Activated CD8-positive, alpha-beta memory T cell treated with anti-CD3 and anti-CD28 coated beads, Interleukin-2, amount 50 U/mL, for 24 hours (primary cell): ENCODE measurements at regions not wholly inside any gene's neighbourhood (a gene's known extent, or its start where the extent isn't known, plus 50 kb on each side); places are given as distances from the start of the nearest gene placed in this dataset.
"Not testable (repeated sequence)": the region's sequence is repeated elsewhere in the genome, so short reads cannot be mapped to it uniquely, and the experiment has no call there.

Experiments used
- DNase-seq: peaks from one replicate; pipeline ENCODE4 v3.0.0-alpha.2; 2020; ENCODE audit errors: extremely low read depth

GRCh38 chr2:16037808-16038457 is 97.6 kb downstream of the MYCN start:
- DNase-seq: no peak

DNA sequence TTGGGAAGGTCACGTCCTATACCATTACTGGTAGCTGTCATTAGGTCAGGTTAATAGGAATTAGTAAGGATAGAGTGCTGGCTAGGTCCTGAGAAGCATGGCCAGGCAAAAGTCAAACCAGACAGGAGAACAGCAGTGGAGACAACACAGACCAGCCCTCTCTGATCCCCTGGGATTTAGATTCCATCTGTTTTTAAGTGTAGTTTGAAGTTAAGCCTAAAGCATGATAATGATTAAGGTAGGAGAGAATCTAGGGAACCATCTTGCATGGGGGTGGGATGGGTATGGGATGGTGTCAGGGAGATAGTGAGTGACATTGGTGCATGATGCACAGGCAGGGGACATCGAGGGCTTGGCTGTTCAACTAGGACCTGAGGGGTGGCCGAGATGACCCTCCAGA is 96.6 kb downstream of the MYCN start:
- no peak for DNase-seq

- no peak for DNase-seq
These were observed 95.7 kb downstream of the MYCN start for GRCh38 chr2:16035747-16036745.

- no peak for DNase-seq
These were observed 94.8 kb downstream of the MYCN start for GRCh38 chr2:16034975-16035746.

DNA sequence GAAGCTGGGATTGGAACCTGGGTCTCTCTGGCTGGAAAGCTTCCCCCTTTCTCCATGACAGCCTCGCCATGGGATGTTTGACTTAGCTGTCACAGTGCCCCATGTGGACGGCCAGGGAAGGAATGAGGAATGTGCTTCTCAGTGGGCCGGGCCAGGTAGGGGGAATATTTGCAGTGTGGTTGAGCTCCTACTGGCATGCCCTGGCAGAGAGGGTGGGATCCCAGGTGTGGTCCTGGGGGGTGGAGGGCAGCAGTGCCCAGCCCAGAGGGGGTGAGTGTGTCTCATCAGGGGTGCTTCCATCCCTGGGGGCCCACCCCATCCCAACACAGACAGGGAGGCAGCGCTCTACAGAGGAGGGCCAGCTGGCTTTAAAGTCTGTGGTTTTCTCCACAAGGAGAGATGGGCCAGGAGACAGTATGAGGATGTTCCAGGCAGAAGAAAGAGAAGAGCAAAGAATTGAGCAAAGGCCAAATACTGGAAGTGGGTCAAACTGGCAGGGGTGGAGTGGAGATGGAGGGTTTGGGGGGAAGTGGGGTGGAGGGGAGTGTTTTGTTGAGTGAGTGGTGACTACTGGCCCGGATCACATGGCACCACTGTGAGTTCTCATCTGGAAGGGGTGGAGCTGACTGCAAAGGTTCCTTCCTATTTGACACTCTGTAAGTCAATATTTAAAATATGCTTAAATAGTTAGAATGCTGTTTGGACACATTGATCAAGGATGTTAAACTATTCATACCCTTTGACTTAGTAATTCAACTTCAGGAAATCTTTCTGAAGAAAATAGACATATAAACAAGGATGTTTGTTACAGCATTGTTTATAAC is 94.0 kb downstream of the MYCN start:
- DNase-seq: no peak

DNA sequence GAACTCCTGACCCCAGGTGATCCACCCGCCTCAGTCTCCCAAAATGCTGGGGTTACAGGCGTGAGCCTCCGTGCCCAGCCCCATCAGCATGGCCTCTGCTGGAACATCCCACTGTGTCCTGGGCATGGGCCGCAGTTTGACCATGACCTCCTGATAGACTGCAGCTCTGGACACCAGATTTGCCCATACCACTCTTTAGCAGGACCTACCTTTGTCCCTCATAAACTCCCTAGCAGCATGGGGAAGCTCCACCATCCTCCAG is 92.6 kb downstream of the MYCN start:
- DNase-seq: no peak

- DNase-seq: no peak
These were observed 92.1 kb downstream of the MYCN start for GRCh38 chr2:16032282-16033031.

DNA sequence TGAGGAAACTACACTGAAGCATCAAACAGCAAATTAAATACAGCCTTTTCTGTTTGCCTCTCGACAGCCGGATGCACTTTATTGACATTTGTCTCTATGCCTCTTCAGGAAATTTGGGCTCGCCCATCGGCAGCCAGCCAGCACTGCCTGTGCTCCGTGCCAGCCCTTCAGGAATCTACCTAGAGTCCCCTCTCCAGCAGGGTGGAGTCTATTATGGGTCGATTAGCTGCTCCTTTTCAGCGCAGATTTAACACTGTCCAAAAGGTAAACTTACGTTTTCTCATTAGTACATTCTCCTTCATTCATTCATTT is 91.5 kb downstream of the MYCN start:
- DNase-seq: no peak

DNA sequence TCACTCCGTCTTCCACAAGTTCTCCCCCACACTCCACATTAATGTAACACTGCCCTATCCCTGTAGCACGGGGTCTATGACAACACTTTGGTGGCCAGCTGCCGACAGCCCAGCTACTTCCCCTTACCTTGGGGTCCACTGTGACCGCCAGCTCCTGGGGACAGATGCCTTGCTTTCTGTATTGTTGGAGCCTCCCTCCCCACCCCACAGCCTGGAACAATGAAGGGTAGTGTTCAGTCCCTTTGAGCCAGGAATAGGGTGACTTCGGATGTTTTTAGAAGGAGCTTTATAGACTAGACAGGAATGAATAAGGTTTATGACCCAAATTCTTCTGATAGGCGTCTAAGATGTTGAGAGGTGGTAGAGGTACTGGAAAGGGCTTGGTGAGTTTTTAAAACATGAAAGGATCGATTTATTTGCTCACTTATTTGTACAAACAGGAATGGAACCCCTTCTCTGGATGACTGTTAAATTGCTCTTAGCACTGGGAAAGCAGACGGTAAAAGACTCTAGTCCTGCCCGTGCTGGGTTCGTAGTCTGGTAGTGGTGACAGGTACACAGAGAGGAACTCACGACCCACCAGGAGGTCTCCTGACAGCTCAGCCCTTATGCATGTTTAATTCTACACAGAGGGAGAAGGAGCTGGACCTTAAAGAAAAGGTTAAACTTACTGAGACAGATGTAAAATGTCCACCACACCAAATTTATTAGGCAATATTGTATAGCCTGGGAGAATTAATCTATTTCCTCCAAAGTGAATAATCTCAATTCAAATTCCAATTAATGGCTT is 90.9 kb downstream of the MYCN start:
- no peak for DNase-seq

GRCh38 chr2:16030206-16031057 is 90.1 kb downstream of the MYCN start:
- no peak for DNase-seq

DNA sequence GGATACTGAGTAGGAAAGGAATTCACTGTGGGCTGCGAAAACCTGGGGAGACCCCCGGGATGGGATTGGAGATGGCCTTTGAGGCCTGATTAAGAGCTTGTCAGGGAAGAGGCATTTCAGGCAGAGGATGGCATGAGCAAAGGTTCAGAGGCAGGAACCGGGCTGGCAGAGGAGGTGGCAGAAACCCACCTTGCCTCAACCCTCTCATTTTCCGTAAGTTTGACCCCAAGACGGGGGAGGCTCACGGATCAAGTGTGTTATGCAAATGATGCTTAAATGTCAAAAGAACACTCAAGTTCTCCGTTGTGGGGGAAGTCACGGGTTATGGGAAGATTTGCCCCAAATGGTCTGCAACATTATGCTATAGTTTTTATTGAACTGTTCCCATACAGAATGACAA is 88.3 kb downstream of the MYCN start:
- no peak for DNase-seq

- no peak for DNase-seq
These were observed 86.6 kb downstream of the MYCN start for GRCh38 chr2:16026816-16027501.

- no peak for DNase-seq
These were observed 85.7 kb downstream of the MYCN start for GRCh38 chr2:16025876-16026640.

DNA sequence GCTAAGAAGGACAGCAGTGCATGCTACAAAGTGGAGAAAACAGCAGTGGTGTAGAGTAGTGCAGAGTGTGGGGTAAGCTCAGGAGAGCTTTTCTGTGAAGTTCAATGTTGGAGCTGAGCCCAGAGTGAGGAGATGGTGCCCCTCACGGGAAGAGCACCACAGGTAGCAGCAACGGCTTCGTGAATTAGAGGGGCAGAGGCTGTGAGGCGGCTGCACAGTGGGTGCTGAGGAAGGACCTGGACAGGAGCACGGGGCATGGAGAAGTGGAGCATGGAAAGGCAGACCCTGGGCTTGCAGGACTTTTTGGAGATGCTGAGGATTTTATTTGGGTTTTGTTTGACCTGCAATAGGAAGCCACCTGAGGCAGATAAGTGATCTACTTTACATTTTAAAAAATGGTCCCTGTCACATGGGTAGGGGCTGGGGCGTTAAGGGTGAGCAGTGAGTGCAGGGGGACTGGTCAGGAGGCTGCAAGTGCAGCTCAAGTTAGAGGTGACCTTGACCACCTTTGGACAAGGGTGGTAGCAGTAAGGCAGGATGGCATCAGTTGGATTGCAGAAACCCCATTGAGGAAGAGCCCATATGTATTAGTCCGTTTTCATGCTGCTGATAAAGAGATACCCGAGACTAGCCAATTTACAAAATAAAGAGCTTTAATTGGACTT is 85.0 kb downstream of the MYCN start:
- no peak for DNase-seq

GRCh38 chr2:16024628-16025027 is 84.3 kb downstream of the MYCN start:
- DNase-seq: not testable (repeated sequence)

DNA sequence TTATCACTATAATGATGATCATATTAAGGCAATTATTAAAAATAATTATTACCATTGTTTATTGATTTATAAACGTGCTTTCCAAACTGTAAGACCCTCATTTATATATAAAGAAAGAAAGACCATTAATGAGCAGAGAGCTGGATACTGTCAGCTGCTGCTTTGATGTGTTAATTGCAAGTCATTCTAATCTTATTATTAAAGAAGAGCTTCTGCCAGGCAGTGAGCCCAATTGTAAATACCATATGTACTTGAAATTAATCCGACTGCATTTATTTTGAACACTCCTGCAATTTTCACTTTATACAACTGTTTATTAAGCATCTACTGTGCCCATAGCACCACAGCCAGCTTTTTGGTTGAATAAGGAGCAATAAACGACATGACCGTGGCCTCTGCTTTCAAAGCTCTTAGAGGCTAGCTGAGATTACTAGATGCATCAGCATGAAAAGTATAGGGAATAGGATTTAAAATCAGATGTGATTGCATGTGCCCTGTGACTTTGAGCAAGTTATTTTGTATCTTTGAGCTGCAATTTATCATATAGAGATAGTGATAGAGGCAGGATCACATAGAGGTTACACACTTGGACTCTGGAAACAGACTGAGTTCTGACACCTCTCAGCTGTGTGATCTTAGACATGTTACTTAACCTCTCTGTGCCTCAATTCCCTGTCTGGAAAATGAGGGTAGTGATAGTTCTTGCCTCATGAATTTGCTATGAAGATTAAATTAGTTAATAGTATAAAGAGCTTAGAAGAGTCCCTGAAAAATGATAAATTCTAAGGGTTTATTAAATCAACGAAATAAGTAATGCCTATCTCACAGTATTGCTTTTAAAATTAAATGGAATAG is 83.4 kb downstream of the MYCN start:
- no peak for DNase-seq
